ENCODE measurements at regions not wholly inside any gene's neighbourhood (a gene's known extent, or its start where the extent isn't known, plus 50 kb on each side); places are given as distances from the start of the nearest gene placed in this dataset.
A peak's percentile ranks its signal among the peaks of the same experiment; 100 is the strongest.

DNA sequence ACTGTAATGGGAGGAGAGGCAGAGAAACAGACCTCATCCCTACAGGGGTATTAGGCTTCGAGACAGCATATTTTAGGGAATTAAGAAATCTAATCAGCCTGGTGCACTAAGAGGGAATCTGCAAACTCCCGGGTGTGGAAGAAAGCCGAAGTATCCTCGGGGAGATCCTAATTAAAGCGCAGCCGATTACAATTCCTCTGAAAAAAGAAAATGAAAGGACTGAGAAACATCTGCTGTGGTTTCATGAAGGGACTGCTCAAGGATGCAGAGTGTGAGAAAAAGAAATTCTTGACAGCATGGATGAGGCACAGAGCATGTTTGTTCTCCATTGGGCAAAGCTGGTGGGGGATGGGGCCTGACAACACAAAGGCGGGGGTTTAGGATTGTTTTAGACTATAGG is 290.0 kb upstream of the LARGE1 start:
- Histone ChIP-seq H3K79me2 (ENCODE audit: low read depth) (no peaks in the 10 kb centered on the region), H2AFZ (replicated peaks) (peak overlapping the region; percentile 73), H3K27ac (peak overlapping the region; percentile 89), H3K36me3 (peaks cover 13% of the 10 kb centered on the region), H4K20me1 (ENCODE audit: low read depth) (no peaks in the 10 kb centered on the region), H3F3A (ENCODE audit: low read depth) (peaks cover 20% of the 10 kb centered on the region), H3K27me3 (no peaks in the 10 kb centered on the region), H3K4me2 (peak overlapping the region; percentile 37), H3K9ac (no peak overlapping the region), H3K9me3 (ENCODE audit: low read depth) (peaks cover 12% of the 10 kb centered on the region), H3K4me1 (peaks cover 24% of the 10 kb centered on the region), H3K4me3 (no peak overlapping the region)
- peak overlapping the region; percentile 23 for H3K27ac Mint-ChIP-seq
- H3K36me3 Mint-ChIP-seq: no peaks in the 10 kb centered on the region
- no peak for TF ChIP-seq EZH2phosphoT487 (IDR thresholded peaks at IDR 0.05)
- TF ChIP-seq, protein P1, sequence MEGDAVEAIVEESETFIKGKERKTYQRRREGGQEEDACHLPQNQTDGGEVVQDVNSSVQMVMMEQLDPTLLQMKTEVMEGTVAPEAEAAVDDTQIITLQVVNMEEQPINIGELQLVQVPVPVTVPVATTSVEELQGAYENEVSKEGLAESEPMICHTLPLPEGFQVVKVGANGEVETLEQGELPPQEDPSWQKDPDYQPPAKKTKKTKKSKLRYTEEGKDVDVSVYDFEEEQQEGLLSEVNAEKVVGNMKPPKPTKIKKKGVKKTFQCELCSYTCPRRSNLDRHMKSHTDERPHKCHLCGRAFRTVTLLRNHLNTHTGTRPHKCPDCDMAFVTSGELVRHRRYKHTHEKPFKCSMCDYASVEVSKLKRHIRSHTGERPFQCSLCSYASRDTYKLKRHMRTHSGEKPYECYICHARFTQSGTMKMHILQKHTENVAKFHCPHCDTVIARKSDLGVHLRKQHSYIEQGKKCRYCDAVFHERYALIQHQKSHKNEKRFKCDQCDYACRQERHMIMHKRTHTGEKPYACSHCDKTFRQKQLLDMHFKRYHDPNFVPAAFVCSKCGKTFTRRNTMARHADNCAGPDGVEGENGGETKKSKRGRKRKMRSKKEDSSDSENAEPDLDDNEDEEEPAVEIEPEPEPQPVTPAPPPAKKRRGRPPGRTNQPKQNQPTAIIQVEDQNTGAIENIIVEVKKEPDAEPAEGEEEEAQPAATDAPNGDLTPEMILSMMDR (IDR thresholded peaks at IDR 0.05): no peak
- no peak for TF ChIP-seq EZH2 (IDR thresholded peaks at IDR 0.05)
- peaks cover 12% of the 10 kb centered on the region for H3K4me1 Mint-ChIP-seq
- no peaks in the 10 kb centered on the region for H3K27me3 Mint-ChIP-seq (ENCODE audit: insufficient read depth, low read depth)
- H3K9me3 Mint-ChIP-seq: peaks cover 10% of the 10 kb centered on the region
- H3K4me3 Mint-ChIP-seq: no peak overlapping the region
- peak; percentile 69 for DNase-seq (ENCODE audit: low spot score)

DNA sequence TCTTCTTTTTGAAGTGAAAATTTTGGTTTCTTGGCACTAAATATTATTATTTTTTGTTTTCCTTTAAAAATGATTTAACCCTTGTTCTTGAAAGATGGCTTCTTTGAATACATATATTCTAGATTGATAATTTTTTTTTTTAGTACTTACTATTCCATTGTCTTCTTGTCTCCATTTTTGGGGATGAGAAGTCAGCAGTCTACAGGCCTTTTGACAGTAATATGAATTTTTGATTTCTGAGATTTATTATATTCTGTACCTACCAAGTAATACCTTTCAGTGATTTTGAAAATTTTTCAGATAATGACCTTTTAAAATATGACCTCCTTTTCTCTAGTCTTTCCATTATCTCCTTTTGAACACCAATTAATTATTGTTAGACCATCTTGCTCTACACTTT is 294.1 kb upstream of the LARGE1 start:
- Mint-ChIP-seq H3K36me3 (no peaks in the 10 kb centered on the region), H3K27me3 (ENCODE audit: insufficient read depth, low read depth) (peaks cover 3% of the 10 kb centered on the region), H3K4me1 (peaks cover 12% of the 10 kb centered on the region), H3K9me3 (peaks cover 18% of the 10 kb centered on the region), H3K27ac (no peak overlapping the region), H3K4me3 (no peak overlapping the region)
- H3K36me3 ChIP-seq: peaks cover 15% of the 10 kb centered on the region
- H3K4me2 ChIP-seq: no peak overlapping the region
- peaks cover 20% of the 10 kb centered on the region for H3F3A ChIP-seq (ENCODE audit: low read depth)
- H3K4me3 ChIP-seq: no peak overlapping the region
- H3K4me1 ChIP-seq: peaks cover 22% of the 10 kb centered on the region
- H3K27me3 ChIP-seq: no peaks in the 10 kb centered on the region
- no peaks in the 10 kb centered on the region for H3K79me2 ChIP-seq (ENCODE audit: low read depth)
- H2AFZ ChIP-seq (replicated peaks): no peak overlapping the region
- no peaks in the 10 kb centered on the region for H4K20me1 ChIP-seq (ENCODE audit: low read depth)
- no peak overlapping the region for H3K27ac ChIP-seq
- peaks cover 12% of the 10 kb centered on the region for H3K9me3 ChIP-seq (ENCODE audit: low read depth)
- TF ChIP-seq, protein P1 (IDR thresholded peaks at IDR 0.05): no peak
- TF ChIP-seq EZH2 (IDR thresholded peaks at IDR 0.05) (no peak), EZH2phosphoT487 (IDR thresholded peaks at IDR 0.05) (no peak)
- no peak overlapping the region for H3K9ac ChIP-seq
- DNase-seq (ENCODE audit: low spot score): no peak

DNA sequence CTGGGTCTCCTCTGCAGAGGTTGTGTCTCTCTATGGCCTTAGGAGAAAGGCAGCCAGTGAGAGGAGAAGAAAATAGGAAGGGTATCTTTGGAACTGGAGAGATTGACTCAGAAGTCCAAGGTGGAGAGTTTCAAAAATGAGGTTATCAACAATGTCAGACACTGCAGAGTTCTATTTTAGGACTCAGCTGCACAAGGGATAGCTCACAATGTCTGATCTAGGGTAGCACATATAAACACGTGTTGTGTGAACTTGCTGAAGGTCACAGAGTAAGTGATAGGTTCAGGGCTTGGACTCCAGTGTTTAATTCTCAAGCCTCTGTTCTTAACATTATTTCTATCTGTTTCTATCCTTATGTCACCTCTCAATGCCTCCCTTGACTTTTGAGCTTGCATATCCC is 305.0 kb upstream of the LARGE1 start:
- H3F3A ChIP-seq (ENCODE audit: low read depth): no peaks in the 10 kb centered on the region
- H2AFZ ChIP-seq (replicated peaks): peak overlapping the region; percentile 54
- Mint-ChIP-seq H3K9me3 (peaks cover 3% of the 10 kb centered on the region), H3K36me3 (no peaks in the 10 kb centered on the region), H3K4me3 (no peak overlapping the region), H3K27ac (no peak overlapping the region), H3K27me3 (ENCODE audit: insufficient read depth, low read depth) (peaks cover 2% of the 10 kb centered on the region), H3K4me1 (no peaks in the 10 kb centered on the region)
- H3K27me3 ChIP-seq: no peaks in the 10 kb centered on the region
- H3K27ac ChIP-seq: no peak overlapping the region
- no peak overlapping the region for H3K4me3 ChIP-seq
- TF ChIP-seq EZH2 (IDR thresholded peaks at IDR 0.05) (no peak), EZH2phosphoT487 (IDR thresholded peaks at IDR 0.05) (no peak)
- TF ChIP-seq, protein P1 (IDR thresholded peaks at IDR 0.05): no peak
- H3K36me3 ChIP-seq: no peaks in the 10 kb centered on the region
- H3K9ac ChIP-seq: no peak overlapping the region
- no peaks in the 10 kb centered on the region for H3K79me2 ChIP-seq (ENCODE audit: low read depth)
- no peaks in the 10 kb centered on the region for H3K9me3 ChIP-seq (ENCODE audit: low read depth)
- H3K4me1 ChIP-seq: peaks cover 6% of the 10 kb centered on the region
- no peak for DNase-seq (ENCODE audit: low spot score)
- H3K4me2 ChIP-seq: no peak overlapping the region
- H4K20me1 ChIP-seq (ENCODE audit: low read depth): no peaks in the 10 kb centered on the region
